ENCODE measurements at regions not wholly inside any gene's neighbourhood (a gene's known extent, or its start where the extent isn't known, plus 50 kb on each side); places are given as distances from the start of the nearest gene placed in this dataset.

- TF ChIP-seq GTF2F1 (IDR thresholded peaks at IDR 0.05; ENCODE audit: borderline replicate concordance, low read depth, low read length) (no peak), NANOG (IDR thresholded peaks at IDR 0.05; ENCODE audit: insufficient read depth, low read depth, low read length, poor library complexity, severe bottlenecking) (peak; percentile 64), TEAD4 (IDR thresholded peaks at IDR 0.05; ENCODE audit: low read depth, low read length) (peak; percentile 65; the same call in 1 of the 2 replicates), SAP30 (IDR thresholded peaks at IDR 0.05; ENCODE audit: insufficient read depth, insufficient replicate concordance, low read length) (no peak), YY1 (IDR thresholded peaks at IDR 0.05; ENCODE audit: low read depth, low read length) (peak; percentile 72)
- TF ChIP-seq, protein P1, sequence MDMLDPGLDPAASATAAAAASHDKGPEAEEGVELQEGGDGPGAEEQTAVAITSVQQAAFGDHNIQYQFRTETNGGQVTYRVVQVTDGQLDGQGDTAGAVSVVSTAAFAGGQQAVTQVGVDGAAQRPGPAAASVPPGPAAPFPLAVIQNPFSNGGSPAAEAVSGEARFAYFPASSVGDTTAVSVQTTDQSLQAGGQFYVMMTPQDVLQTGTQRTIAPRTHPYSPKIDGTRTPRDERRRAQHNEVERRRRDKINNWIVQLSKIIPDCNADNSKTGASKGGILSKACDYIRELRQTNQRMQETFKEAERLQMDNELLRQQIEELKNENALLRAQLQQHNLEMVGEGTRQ (IDR thresholded peaks at IDR 0.05; ENCODE audit: low read length) = no peak
- TF ChIP-seq, protein P2, sequence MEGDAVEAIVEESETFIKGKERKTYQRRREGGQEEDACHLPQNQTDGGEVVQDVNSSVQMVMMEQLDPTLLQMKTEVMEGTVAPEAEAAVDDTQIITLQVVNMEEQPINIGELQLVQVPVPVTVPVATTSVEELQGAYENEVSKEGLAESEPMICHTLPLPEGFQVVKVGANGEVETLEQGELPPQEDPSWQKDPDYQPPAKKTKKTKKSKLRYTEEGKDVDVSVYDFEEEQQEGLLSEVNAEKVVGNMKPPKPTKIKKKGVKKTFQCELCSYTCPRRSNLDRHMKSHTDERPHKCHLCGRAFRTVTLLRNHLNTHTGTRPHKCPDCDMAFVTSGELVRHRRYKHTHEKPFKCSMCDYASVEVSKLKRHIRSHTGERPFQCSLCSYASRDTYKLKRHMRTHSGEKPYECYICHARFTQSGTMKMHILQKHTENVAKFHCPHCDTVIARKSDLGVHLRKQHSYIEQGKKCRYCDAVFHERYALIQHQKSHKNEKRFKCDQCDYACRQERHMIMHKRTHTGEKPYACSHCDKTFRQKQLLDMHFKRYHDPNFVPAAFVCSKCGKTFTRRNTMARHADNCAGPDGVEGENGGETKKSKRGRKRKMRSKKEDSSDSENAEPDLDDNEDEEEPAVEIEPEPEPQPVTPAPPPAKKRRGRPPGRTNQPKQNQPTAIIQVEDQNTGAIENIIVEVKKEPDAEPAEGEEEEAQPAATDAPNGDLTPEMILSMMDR (IDR thresholded peaks at IDR 0.05; ENCODE audit: control extremely low read depth in 1 of 3, insufficient read depth in 1 of 3, low read depth in 1 of 3, low read length in 3 of 3) = peak; percentile 35 to 65 (median 45); a peak in 3 of 4 replicates
These were observed 456.7 kb downstream of the ZNF608 start (continued) for GRCh38 chr5:124289641-124290311.

Data from H1 (cell line).